Esophagus squamous epithelium (tissue), 5 donors: ENCODE measurements at regions not wholly inside any gene's neighbourhood (a gene's known extent, or its start where the extent isn't known, plus 50 kb on each side); places are given as distances from the start of the nearest gene placed in this dataset.

ENCODE experiments used
- DNase-seq: peaks from one replicate; lab custom pipeline; 2025; lab: John Stamatoyannopoulos, UW
- H3K27ac ChIP-seq, 4 donors: fragments of 200-600 bp; sonication (generic); one replicate each; pipeline ENCODE4 v1.5.1; 2016 to 2019; ENCODE audit warnings: mild to moderate bottlenecking in 1 of 4
- H3K27me3 ChIP-seq, 4 donors: fragments of 200-600 bp; sonication (generic); 1 replicate in 3 of 4; 2 replicates in 1 of 4; pipeline versions ENCODE4 v1.5.1 to v1.6.0; 2017 to 2021; ENCODE audit warnings: antibody characterized with exemption in 1 of 4
- H3K36me3 ChIP-seq, 3 donors: fragments of 200-600 bp; sonication (generic); one replicate each; pipeline ENCODE4 v1.5.1; 2016 to 2019
- H3K4me1 ChIP-seq, 3 donors: fragments of 200-600 bp; sonication (generic); one replicate each; pipeline ENCODE4 v1.5.1; 2017 to 2019
- H3K4me3 ChIP-seq, 4 donors: fragments of 200-600 bp; sonication (generic); 1 replicate in 3 of 4; 2 replicates in 1 of 4; pipeline ENCODE4 v1.5.1; 2016 to 2019; ENCODE audit warnings: mild to moderate bottlenecking in 2 of 4, moderate library complexity in 1 of 4
- H3K9me3 ChIP-seq, 3 donors: fragments of 200-600 bp; sonication (generic); one replicate each; pipeline ENCODE4 v1.5.1; 2016 to 2019
- CTCF ChIP-seq, 6 experiments: fragments of 450-650 bp in 4 of 6; fragments of 200-600 bp in 2 of 6; sonication (generic) in 2 of 6; IDR thresholded peaks; one replicate each; pipeline ENCODE4 v1.5.1; 2016 to 2019; ENCODE audit warnings: antibody characterized with exemption in 6 of 6, mild to moderate bottlenecking in 4 of 6, moderate library complexity in 4 of 6
- POLR2A ChIP-seq, 4 donors: fragments of 450-650 bp; IDR thresholded peaks; one replicate each; pipeline ENCODE4 v1.6.1; 2017; ENCODE audit warnings: antibody characterized with exemption in 4 of 4, mild to moderate bottlenecking in 4 of 4, moderate library complexity in 3 of 4
- WGBS, 2 donors: methylation state at CpG; one replicate each; pipeline ENCODE4 v1.1.5; 2018; 5-methylcytosine and 5-hydroxymethylcytosine counted together
- intact Hi-C: fragments of 100-400 bp; cut with DNase I; formaldehyde crosslinking; loops from one replicate; pipeline ENCODE4 v1.15.0; 2022
- donor health status: DM: yes; HTN: yes; CAD: no.

GRCh38 chr1:8194481-8195227 is 123.3 kb upstream of the SLC45A1 start:
- no peak for TF ChIP-seq POLR2A (IDR thresholded peaks at IDR 0.05)
- no peak for TF ChIP-seq CTCF (IDR thresholded peaks at IDR 0.05)
- WGBS, 2 donors, result 50 to 58% methylated on average over 14 of the region's 14 CpGs
- H3K27me3 ChIP-seq, result no peaks in the 10 kb centered on the region
- peaks cover 0 to 27% (median 18%) of the 10 kb centered on the region in 3 donors for H3K4me1 ChIP-seq
- intact Hi-C loops, result no loop called here
- H3K4me3 ChIP-seq, result no peak overlapping the region
- H3K27ac ChIP-seq, result no peak overlapping the region
- no peaks in the 10 kb centered on the region for H3K36me3 ChIP-seq
- no peaks in the 10 kb centered on the region for H3K9me3 ChIP-seq
- no peak for DNase-seq

DNA sequence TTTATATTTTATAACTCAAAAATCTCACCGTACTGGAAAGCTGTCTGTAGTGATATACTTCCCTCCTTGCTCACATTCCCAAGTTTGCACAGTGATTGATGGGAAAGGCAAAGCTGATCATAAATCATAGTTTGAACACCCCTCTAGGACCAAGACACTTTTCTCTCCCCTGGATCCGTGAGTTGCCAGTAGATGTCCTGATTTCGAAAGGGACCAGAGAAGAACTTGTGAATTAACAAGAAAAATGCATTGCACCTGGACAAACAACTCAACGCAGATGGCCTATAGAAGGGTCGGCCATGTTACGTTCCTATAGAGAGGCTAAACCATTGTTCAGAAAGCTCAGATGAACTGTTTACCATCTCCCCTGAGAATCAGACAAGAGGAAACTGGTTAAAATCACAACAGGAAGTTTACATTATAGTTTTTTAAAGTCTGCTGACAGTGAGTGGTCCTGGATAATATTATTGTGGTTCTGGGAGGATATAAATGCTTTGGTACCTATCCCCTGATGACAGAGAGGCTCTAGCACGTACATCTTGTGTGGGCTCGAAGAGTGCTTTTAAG is 124.0 kb upstream of the SLC45A1 start:
- Histone ChIP-seq H3K27ac (no peak overlapping the region), H3K4me1 (peaks cover 0 to 27% (median 18%) of the 10 kb centered on the region in 3 donors), H3K9me3 (no peaks in the 10 kb centered on the region), H3K36me3 (no peaks in the 10 kb centered on the region), H3K27me3 (no peaks in the 10 kb centered on the region), H3K4me3 (no peak overlapping the region)
- 83 to 84% methylated on average over 6 to 8 of the region's 8 CpGs for WGBS, 2 donors
- intact Hi-C loops, result no loop called here
- no peak for DNase-seq
- no peak for TF ChIP-seq CTCF (IDR thresholded peaks at IDR 0.05)
- TF ChIP-seq POLR2A (IDR thresholded peaks at IDR 0.05), result no peak

DNA sequence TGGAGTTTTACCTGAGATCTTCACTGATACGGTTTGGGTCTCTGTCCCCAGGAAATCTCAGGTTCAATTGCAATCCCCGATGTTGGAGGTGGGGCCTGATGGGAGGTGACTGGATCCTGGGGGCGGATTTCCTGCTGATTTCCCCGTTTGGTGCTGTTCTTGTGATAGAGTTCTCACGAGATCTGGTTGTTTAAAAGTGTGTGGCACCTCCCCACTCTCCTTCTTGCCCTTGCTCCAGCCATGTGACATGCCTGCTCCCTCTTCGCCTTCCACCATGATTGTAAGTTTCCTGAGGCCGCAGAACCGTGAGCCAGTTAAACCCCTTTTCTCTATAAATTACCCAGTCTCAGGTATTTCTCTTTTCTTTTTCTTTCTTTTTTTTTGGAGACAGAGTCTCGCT is 126.4 kb upstream of the SLC45A1 start:
- TF ChIP-seq POLR2A (IDR thresholded peaks at IDR 0.05) (no peak), CTCF (IDR thresholded peaks at IDR 0.05) (no peak)
- Histone ChIP-seq H3K27ac (no peak overlapping the region), H3K27me3 (no peaks in the 10 kb centered on the region), H3K36me3 (no peaks in the 10 kb centered on the region), H3K4me3 (no peak overlapping the region), H3K9me3 (no peaks in the 10 kb centered on the region), H3K4me1 (peaks cover 0 to 12% (median 5%) of the 10 kb centered on the region in 3 donors)
- WGBS, 2 donors, result 80 to 87% methylated on average over 9 of the region's 9 CpGs
- intact Hi-C loops, result no loop called here
- no peak for DNase-seq

DNA sequence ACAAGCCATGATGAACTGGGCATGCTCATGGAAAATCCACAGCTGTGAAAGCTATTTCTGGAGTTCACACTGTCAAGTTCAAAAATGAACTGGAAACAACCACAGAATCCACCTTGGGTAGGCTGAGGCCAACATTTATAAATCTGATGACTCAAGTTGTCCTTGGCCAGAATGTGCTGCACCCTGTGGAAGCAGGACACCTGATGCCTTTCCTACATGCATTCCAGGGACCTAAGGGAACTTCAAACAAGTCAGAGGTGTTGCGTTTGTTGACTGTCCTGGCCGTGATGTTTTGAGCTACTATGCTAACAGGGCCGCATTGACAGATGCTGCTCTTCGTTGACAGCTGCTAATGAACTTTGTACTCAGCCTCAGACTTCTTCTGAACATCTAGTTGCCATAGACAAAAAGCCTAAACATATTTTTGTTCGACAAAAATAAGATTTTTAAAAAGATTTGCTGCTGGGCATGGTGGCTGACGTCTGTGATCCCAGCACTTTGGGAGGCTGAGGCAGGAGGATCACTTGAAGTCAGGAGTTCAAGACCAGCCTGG is 127.9 kb upstream of the SLC45A1 start:
- Histone ChIP-seq H3K4me1 (peaks cover 0 to 10% (median 5%) of the 10 kb centered on the region in 3 donors), H3K9me3 (no peaks in the 10 kb centered on the region), H3K4me3 (no peak overlapping the region), H3K27ac (no peak overlapping the region), H3K36me3 (no peaks in the 10 kb centered on the region), H3K27me3 (no peaks in the 10 kb centered on the region)
- TF ChIP-seq CTCF (IDR thresholded peaks at IDR 0.05), result no peak
- no peak for TF ChIP-seq POLR2A (IDR thresholded peaks at IDR 0.05)
- intact Hi-C loops, result no loop called here
- WGBS, 2 donors, result 85 to 86% methylated on average over 6 of the region's 6 CpGs
- no peak for DNase-seq

DNA sequence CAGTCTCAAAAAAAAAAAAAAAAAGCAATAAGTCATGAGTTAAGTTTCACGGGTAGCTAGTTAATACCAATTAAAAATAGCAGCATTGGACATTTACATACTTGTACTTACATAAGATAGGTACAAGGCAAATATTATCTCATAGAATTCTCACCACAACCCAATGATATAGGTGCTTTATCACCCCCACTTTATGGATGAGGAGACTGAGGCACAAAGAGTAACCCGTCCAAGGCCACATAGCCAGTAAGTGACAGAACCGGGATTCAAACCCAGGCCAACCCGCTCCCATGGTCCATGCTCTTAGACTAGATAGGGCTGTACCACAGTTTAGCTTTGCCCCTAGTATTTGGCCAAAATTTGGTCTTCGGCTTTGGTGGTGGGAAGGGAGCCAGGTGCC is 132.5 kb upstream of the SLC45A1 start:
- H3K4me3 ChIP-seq, result no peak overlapping the region
- DNase-seq, result no peak
- H3K27ac ChIP-seq, result no peak overlapping the region
- intact Hi-C loops, result no loop called here
- 85 to 90% methylated on average over 5 of the region's 5 CpGs for WGBS, 2 donors
- H3K36me3 ChIP-seq, result no peaks in the 10 kb centered on the region
- TF ChIP-seq CTCF (IDR thresholded peaks at IDR 0.05) (no peak), POLR2A (IDR thresholded peaks at IDR 0.05) (no peak)
- H3K27me3 ChIP-seq, result no peaks in the 10 kb centered on the region
- H3K4me1 ChIP-seq, result peaks cover 0 to 13% (median 0%) of the 10 kb centered on the region in 3 donors
- no peaks in the 10 kb centered on the region for H3K9me3 ChIP-seq
